ENCODE measurements at regions not wholly inside any gene's neighbourhood (a gene's known extent, or its start where the extent isn't known, plus 50 kb on each side); places are given as distances from the start of the nearest gene placed in this dataset.

DNA sequence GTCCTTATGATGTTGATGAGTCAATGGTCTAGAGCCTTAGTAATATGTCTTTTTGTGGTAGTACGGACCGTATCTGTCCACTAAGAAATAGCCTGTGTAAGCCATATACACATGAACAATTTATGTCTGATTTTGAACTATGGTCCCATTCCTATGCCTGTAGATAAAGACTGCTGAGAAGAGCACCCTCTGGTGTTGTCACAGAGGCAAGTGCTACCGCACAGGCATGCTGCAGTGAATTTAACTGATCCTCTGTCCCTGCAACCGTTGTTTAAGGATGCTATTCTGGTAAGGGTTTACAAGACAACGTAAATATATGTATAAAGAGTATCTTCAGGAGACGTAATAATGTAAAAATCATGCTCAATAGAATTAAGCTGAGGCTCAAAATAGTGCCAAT lies 170.7 kb downstream of the UBE3A start:
- intact Hi-C loops (cut with micrococcal nuclease) = no loop called here
- Mint-ChIP-seq H3K27ac (no peak overlapping the region), H3K36me3 (ENCODE audit: low read depth) (no peaks in the 10 kb centered on the region), H3K4me1 (ENCODE audit: low read depth) (no peaks in the 10 kb centered on the region), H3K27me3 (no peaks in the 10 kb centered on the region), H3K9me3 (peaks cover 14% of the 10 kb centered on the region), H3K4me3 (no peak overlapping the region)

All from dendritic cell treated with granulocyte-macrophage colony-stimulating factor and Interleukin-4, amounts not matched to agents 40 ng/mL and 50 ng/mL, for 4 days (primary cell).